Natural killer cell (primary cell): ENCODE measurements at regions not wholly inside any gene's neighbourhood (a gene's known extent, or its start where the extent isn't known, plus 50 kb on each side); places are given as distances from the start of the nearest gene placed in this dataset.

Source experiments
- ATAC-seq, 3 donors: fragments of 150-1000 bp in 2 of 3; fragments of 200-7000 bp in 1 of 3; cut with Tn5 transposase; 1 replicate in 1 of 3; 2 replicates in 2 of 3; pipeline ENCODE4 v1.10.0; 2021; ENCODE audit warnings: mild to moderate bottlenecking in 2 of 3, moderate library complexity in 2 of 3
- DNase-seq, 2 donors: peaks; one replicate each; pipeline versions ENCODE4 v3.0.0 to v3.0.0-alpha.2; 2013 to 2021; ENCODE audit warnings: mixed read lengths in 1 of 2
- H3K27ac ChIP-seq: one replicate; pipeline ENCODE4 v1.5.1; 2013; ENCODE audit warnings: mild to moderate bottlenecking, low read length
- H3K27me3 ChIP-seq: one replicate; pipeline ENCODE4 v1.6.1; 2013; ENCODE audit warnings: low read length; ENCODE audit not compliant: control insufficient read depth, insufficient read depth
- H3K36me3 ChIP-seq: one replicate; pipeline ENCODE4 v1.6.1; 2013; ENCODE audit warnings: low read length; ENCODE audit not compliant: control insufficient read depth, insufficient read depth
- H3K4me1 ChIP-seq: one replicate; pipeline ENCODE4 v1.6.1; 2013; ENCODE audit warnings: low read length; ENCODE audit not compliant: control insufficient read depth, insufficient read depth
- H3K4me3 ChIP-seq: one replicate; pipeline ENCODE4 v1.5.1; 2013; ENCODE audit warnings: low read length
- H3K9me3 ChIP-seq: one replicate; pipeline ENCODE4 v1.6.1; 2013; ENCODE audit warnings: low read length; ENCODE audit not compliant: control insufficient read depth, insufficient read depth
- H3K27ac Mint-ChIP-seq, 2 donors: one replicate each; pipeline ENCODE4 v1.8.0; 2022; ENCODE audit warnings: mild to moderate bottlenecking in 2 of 2, mixed read lengths in 2 of 2, moderate library complexity in 1 of 2
- H3K27me3 Mint-ChIP-seq, 2 donors: one replicate each; pipeline ENCODE4 v1.8.0; 2022; ENCODE audit warnings: low read depth in 2 of 2, mixed read lengths in 2 of 2
- H3K36me3 Mint-ChIP-seq: one replicate; pipeline ENCODE4 v1.8.0; 2022; ENCODE audit warnings: mixed read lengths
- H3K4me1 Mint-ChIP-seq, 2 donors: one replicate each; pipeline ENCODE4 v1.8.0; 2022; ENCODE audit warnings: mixed read lengths in 2 of 2
- H3K4me3 Mint-ChIP-seq: one replicate; pipeline ENCODE4 v1.8.0; 2022; ENCODE audit warnings: mild to moderate bottlenecking, moderate library complexity, mixed read lengths
- H3K9me3 Mint-ChIP-seq, 2 donors: one replicate each; pipeline ENCODE4 v1.8.0; 2022; ENCODE audit warnings: mixed read lengths in 2 of 2
- CTCF ChIP-seq: fragments of 200-600 bp; IDR thresholded peaks from one replicate; pipeline ENCODE4 v1.8.0; 2022; ENCODE audit warnings: antibody characterized with exemption
- WGBS: methylation state at CpG from one replicate; pipeline ENCODE4 v1.1.7; 2013; ENCODE audit warnings: missing lambda C conversion rate; ENCODE audit not compliant: insufficient coverage; 5-methylcytosine and 5-hydroxymethylcytosine counted together
- intact Hi-C: fragments of 100-400 bp; cut with micrococcal nuclease; formaldehyde crosslinking; loops from one replicate; pipeline ENCODE4 v1.14.2; 2022

DNA sequence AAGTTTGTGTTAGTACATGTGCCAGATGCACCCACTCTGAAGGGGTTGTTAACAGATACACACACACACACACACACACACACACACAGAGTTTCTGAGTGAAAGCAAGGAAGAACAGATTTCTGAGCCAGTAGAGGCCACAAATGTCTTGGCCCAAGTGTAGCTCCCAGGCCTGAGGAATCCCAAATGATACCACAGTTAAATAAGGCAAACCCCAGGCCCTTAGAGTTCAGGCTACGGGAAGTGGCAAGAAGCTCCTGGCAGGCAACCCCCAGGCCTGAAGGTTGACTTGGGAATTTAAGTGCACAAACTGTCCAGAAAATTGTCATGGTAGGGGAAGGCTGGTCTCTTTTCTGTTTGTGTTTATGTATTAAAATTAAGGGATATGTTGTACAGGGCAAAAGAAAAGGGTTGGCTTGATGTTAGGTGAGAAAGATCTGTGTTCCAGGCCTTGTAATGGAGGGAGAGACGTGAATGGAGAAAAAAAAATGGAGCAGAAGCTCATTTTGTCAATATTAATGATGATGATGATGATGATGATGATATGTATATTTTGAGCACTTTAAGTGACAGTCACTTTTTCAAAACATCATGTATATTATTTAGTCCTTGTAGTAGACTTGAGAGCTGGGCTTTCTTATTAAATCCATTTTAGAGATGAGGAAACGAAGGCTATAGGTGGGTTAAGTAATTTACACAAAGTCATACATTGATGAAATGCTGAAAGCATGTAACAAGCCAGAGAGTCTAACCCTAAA lies 317.0 kb upstream of the JAG1 start:
- Histone ChIP-seq H3K4me1 (no peaks in the 10 kb centered on the region), H3K27me3 (no peaks in the 10 kb centered on the region), H3K9me3 (no peaks in the 10 kb centered on the region), H3K36me3 (no peaks in the 10 kb centered on the region), H3K27ac (no peak overlapping the region), H3K4me3 (no peak overlapping the region)
- no peaks in the 10 kb centered on the region for H3K4me1 Mint-ChIP-seq
- H3K27ac Mint-ChIP-seq: no peak overlapping the region
- intact Hi-C loops: no loop called here
- DNase-seq (no peak), ATAC-seq (no peak)
- no peak overlapping the region for H3K4me3 Mint-ChIP-seq
- H3K27me3 Mint-ChIP-seq: peaks cover 0 to 2% of the 10 kb centered on the region in 2 donors
- peaks cover 0 to 8% of the 10 kb centered on the region in 2 donors for H3K9me3 Mint-ChIP-seq
- TF ChIP-seq CTCF: no peak
- 66% methylated on average over 3 of the region's 3 CpGs for WGBS
- H3K36me3 Mint-ChIP-seq: no peaks in the 10 kb centered on the region

- Histone ChIP-seq H3K27ac (no peak overlapping the region), H3K36me3 (no peaks in the 10 kb centered on the region), H3K4me1 (no peaks in the 10 kb centered on the region), H3K27me3 (no peaks in the 10 kb centered on the region), H3K4me3 (no peak overlapping the region), H3K9me3 (no peaks in the 10 kb centered on the region)
- peaks cover 0 to 2% of the 10 kb centered on the region in 2 donors for H3K27me3 Mint-ChIP-seq
- peaks cover 0 to 8% of the 10 kb centered on the region in 2 donors for H3K9me3 Mint-ChIP-seq
- no peak for DNase-seq
- no peak for TF ChIP-seq CTCF
- H3K36me3 Mint-ChIP-seq: no peaks in the 10 kb centered on the region
- H3K27ac Mint-ChIP-seq: no peak overlapping the region
- WGBS: 73% methylated on average over 6 of the region's 6 CpGs
- ATAC-seq: no peak
- no peaks in the 10 kb centered on the region for H3K4me1 Mint-ChIP-seq
- no peak overlapping the region for H3K4me3 Mint-ChIP-seq
- intact Hi-C loops: no loop called here
Measured at GRCh38 chr20:10992731-10993130, 318.9 kb upstream of the JAG1 start.

- intact Hi-C loops: no loop called here
Measured at GRCh38 chr20:10994991-10995700, 321.3 kb upstream of the JAG1 start.

More at GRCh38 chr20:10994991-10995700, 321.3 kb upstream of the JAG1 start:
- DNase-seq: no peak
- Mint-ChIP-seq H3K27ac (no peak overlapping the region), H3K4me1 (no peaks in the 10 kb centered on the region), H3K9me3 (peaks cover 0 to 5% of the 10 kb centered on the region in 2 donors), H3K36me3 (no peaks in the 10 kb centered on the region), H3K4me3 (no peak overlapping the region), H3K27me3 (no peaks in the 10 kb centered on the region)
- ATAC-seq: no peak
- H3K4me1 ChIP-seq: no peaks in the 10 kb centered on the region
- WGBS: 87% methylated on average over 2 of the region's 2 CpGs
- no peaks in the 10 kb centered on the region for H3K9me3 ChIP-seq
- no peak overlapping the region for H3K27ac ChIP-seq
- H3K36me3 ChIP-seq: no peaks in the 10 kb centered on the region
- TF ChIP-seq CTCF: no peak
- H3K4me3 ChIP-seq: no peak overlapping the region
- H3K27me3 ChIP-seq: no peaks in the 10 kb centered on the region
